Testis (tissue), 2 donors: ENCODE measurements at regions not wholly inside any gene's neighbourhood (a gene's known extent, or its start where the extent isn't known, plus 50 kb on each side); places are given as distances from the start of the nearest gene placed in this dataset.

Source experiments
- CTCF ChIP-seq, 3 experiments: fragments of 450-650 bp in 2 of 3; fragments of 200-600 bp in 1 of 3; sonication (generic) in 1 of 3; IDR thresholded peaks; one replicate each; pipeline ENCODE4 v1.5.1; 2016 to 2019; ENCODE audit warnings: antibody characterized with exemption in 3 of 3, mild to moderate bottlenecking in 2 of 3, moderate library complexity in 1 of 3
- POLR2A ChIP-seq: fragments of 450-650 bp; IDR thresholded peaks from one replicate; pipeline ENCODE4 v1.6.1; 2017; ENCODE audit warnings: antibody characterized with exemption, mild to moderate bottlenecking, moderate library complexity

DNA sequence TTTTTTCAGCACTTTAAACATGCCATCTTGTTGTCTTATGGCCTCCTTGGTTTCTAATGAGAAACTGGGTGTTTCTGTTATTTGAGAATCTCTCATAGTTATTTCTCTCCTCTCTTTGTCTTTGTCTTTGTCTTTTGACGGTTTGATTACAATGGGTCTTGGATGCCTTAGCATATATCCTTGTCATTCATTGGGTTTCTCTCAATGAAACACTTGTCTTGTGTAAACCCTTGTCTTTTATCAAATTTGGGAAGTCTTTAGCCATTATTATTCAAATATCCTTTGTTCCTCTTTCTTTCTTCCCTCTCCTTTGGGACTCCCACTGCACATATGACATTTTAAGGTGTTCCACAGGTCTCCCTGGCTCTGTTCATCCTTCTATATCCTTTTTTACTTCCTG is 373.5 kb upstream of the TBX3 start:
- TF ChIP-seq CTCF (IDR thresholded peaks at IDR 0.05) (no peak), POLR2A (no peak)
